Gastroesophageal sphincter (tissue), 4 donors: ENCODE measurements at regions not wholly inside any gene's neighbourhood (a gene's known extent, or its start where the extent isn't known, plus 50 kb on each side); places are given as distances from the start of the nearest gene placed in this dataset.

Source experiments
- ATAC-seq: fragments of 150-250 bp; one replicate; pipeline ENCODE4 v1.9.1; 2016; ENCODE audit warnings: mild to moderate bottlenecking, moderate library complexity
- H3K27ac ChIP-seq, 4 donors: fragments of 200-600 bp; sonication (generic) in 3 of 4; 1 replicate in 3 of 4; 2 replicates in 1 of 4; pipeline ENCODE4 v1.5.1; 2016 to 2019
- H3K27me3 ChIP-seq: fragments of 200-600 bp; sonication (generic); one replicate; pipeline ENCODE4 v1.5.1; 2019
- H3K36me3 ChIP-seq, 2 donors: fragments of 200-600 bp; sonication (generic); one replicate each; pipeline ENCODE4 v1.5.1; 2019; ENCODE audit warnings: control low read depth in 1 of 2
- H3K4me1 ChIP-seq, 3 donors: fragments of 200-600 bp; sonication (generic); 1 replicate in 2 of 3; 2 replicates in 1 of 3; pipeline ENCODE4 v1.5.1; 2016 to 2019; ENCODE audit warnings: control low read depth in 2 of 3
- H3K4me3 ChIP-seq, 2 donors: fragments of 200-600 bp; sonication (generic); one replicate each; pipeline ENCODE4 v1.5.1; 2019; ENCODE audit warnings: mild to moderate bottlenecking in 1 of 2, moderate library complexity in 1 of 2
- H3K9me3 ChIP-seq, 3 donors: fragments of 200-600 bp; sonication (generic); one replicate each; pipeline ENCODE4 v1.5.1; 2017 to 2019; ENCODE audit warnings: control low read depth in 2 of 3
- EP300 ChIP-seq: sonication (generic); formaldehyde crosslinking; IDR thresholded peaks from one replicate; pipeline ENCODE4 v1.6.1; 2017; ENCODE audit warnings: antibody characterized with exemption, mild to moderate bottlenecking
- POLR2A ChIP-seq, 2 donors: fragments of 450-650 bp; IDR thresholded peaks; one replicate each; pipeline ENCODE4 v1.6.1; 2017; ENCODE audit warnings: antibody characterized with exemption in 2 of 2, mild to moderate bottlenecking in 2 of 2, moderate library complexity in 1 of 2
- POLR2AphosphoS5 ChIP-seq: sonication (generic); formaldehyde crosslinking; IDR thresholded peaks from one replicate; pipeline ENCODE4 v1.6.1; 2017; ENCODE audit warnings: antibody characterized with exemption
- WGBS, 2 donors: methylation state at CpG; one replicate each; pipeline ENCODE4 v1.1.5; 2018; ENCODE audit warnings: low coverage in 1 of 2; 5-methylcytosine and 5-hydroxymethylcytosine counted together
- TF ChIP-seq, protein P1 (sequence below), 4 experiments: fragments of 200-600 bp in 2 of 4; fragments of 450-650 bp in 2 of 4; sonication (generic) in 1 of 4; IDR thresholded peaks; one replicate each; pipeline ENCODE4 v1.5.1; 2017 to 2019; ENCODE audit warnings: antibody characterized with exemption in 4 of 4, mild to moderate bottlenecking in 2 of 4, moderate library complexity in 2 of 4

DNA sequence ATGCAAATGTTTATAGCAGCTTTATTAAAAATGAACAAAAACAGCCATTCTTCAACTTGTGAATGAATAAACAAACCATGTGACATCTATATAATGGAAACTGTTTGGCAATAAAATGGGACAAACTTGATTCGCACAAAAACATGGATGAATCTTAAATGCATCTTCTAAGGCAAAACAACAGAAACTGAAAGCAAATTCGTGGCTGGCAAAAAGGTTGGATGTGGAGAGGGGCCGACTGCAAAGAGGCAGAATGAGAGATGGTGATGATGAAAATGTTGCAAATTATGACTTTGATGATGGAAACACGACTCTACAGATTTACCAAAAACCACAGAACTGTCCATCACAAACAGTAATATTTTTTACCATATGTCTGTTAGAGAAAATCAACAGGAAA, 327.0 kb upstream of the NR5A2 start:
- 81 to 83% methylated on average over 3 to 4 of the region's 4 CpGs for WGBS, 2 donors
- Histone ChIP-seq H3K4me3 (no peak overlapping the region), H3K27me3 (no peaks in the 10 kb centered on the region), H3K4me1 (no peaks in the 10 kb centered on the region), H3K36me3 (no peaks in the 10 kb centered on the region), H3K27ac (no peak overlapping the region), H3K9me3 (no peaks in the 10 kb centered on the region)
- ATAC-seq = no peak
- TF ChIP-seq POLR2A (IDR thresholded peaks at IDR 0.05) (no peak), EP300 (no peak)
- TF ChIP-seq, protein P1, sequence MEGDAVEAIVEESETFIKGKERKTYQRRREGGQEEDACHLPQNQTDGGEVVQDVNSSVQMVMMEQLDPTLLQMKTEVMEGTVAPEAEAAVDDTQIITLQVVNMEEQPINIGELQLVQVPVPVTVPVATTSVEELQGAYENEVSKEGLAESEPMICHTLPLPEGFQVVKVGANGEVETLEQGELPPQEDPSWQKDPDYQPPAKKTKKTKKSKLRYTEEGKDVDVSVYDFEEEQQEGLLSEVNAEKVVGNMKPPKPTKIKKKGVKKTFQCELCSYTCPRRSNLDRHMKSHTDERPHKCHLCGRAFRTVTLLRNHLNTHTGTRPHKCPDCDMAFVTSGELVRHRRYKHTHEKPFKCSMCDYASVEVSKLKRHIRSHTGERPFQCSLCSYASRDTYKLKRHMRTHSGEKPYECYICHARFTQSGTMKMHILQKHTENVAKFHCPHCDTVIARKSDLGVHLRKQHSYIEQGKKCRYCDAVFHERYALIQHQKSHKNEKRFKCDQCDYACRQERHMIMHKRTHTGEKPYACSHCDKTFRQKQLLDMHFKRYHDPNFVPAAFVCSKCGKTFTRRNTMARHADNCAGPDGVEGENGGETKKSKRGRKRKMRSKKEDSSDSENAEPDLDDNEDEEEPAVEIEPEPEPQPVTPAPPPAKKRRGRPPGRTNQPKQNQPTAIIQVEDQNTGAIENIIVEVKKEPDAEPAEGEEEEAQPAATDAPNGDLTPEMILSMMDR (IDR thresholded peaks at IDR 0.05) = no peak

DNA sequence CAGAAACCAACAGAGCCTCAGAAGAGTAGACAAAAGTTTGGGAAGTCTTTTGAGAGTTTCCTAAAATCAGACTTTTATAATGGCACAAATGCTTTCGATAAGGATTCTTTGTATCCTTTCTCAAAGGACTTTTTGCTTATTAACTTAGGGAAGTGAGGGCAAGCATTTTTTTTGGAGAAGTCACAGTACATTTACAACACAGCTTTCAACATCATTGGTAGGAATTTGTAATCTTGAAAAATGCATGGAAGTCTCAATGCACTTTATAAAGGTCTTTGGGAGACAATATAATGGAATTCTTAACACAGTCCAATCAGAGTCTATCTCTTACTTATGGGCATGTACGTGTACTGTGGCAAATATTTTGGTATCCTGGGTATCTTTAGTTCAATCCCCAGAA, 325.8 kb upstream of the NR5A2 start:
- Histone ChIP-seq H3K27me3 (no peaks in the 10 kb centered on the region), H3K4me1 (no peaks in the 10 kb centered on the region), H3K9me3 (no peaks in the 10 kb centered on the region), H3K27ac (no peak overlapping the region), H3K36me3 (no peaks in the 10 kb centered on the region), H3K4me3 (no peak overlapping the region)
- TF ChIP-seq EP300 = no peak
- TF ChIP-seq POLR2A (IDR thresholded peaks at IDR 0.05) = no peak
- no peak for TF ChIP-seq POLR2AphosphoS5
- TF ChIP-seq, protein P1 (IDR thresholded peaks at IDR 0.05) = no peak
- WGBS, 2 donors = 67 to 83% methylated on average over 2 of the region's 2 CpGs
- no peak for ATAC-seq

- no peaks in the 10 kb centered on the region for H3K4me1 ChIP-seq
- H3K9me3 ChIP-seq = no peaks in the 10 kb centered on the region
- no peaks in the 10 kb centered on the region for H3K36me3 ChIP-seq
- no peak overlapping the region for H3K4me3 ChIP-seq
- H3K27me3 ChIP-seq = no peaks in the 10 kb centered on the region
- no peak for ATAC-seq
- TF ChIP-seq, protein P1 (IDR thresholded peaks at IDR 0.05) = no peak
- TF ChIP-seq EP300 (no peak), POLR2A (IDR thresholded peaks at IDR 0.05) (no peak), POLR2AphosphoS5 (no peak)
- no peak overlapping the region for H3K27ac ChIP-seq
These were observed 323.3 kb upstream of the NR5A2 start for GRCh38 chr1:199704231-199704630.

DNA sequence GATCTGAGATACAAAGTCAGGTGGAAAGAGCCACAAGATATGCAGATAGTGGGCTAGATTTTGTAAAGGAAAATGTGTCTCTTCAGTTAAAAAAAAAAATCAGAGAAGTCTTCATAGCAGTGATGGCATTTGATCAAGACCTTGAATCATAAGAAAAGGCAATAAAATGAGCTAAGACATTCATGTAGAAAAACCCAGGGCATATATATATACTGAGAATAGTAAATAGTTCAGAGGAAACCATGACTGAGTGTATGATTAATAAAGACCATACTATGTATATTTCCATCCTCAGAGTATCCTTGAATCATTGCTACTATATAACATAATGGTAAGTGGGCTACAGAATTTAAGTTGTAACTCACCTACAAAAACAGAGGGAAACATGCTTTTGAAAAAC, 321.7 kb upstream of the NR5A2 start:
- Histone ChIP-seq H3K4me3 (no peak overlapping the region), H3K9me3 (peaks cover 0 to 6% (median 0%) of the 10 kb centered on the region in 3 donors), H3K27ac (no peak overlapping the region), H3K36me3 (no peaks in the 10 kb centered on the region), H3K4me1 (no peaks in the 10 kb centered on the region), H3K27me3 (no peaks in the 10 kb centered on the region)
- TF ChIP-seq POLR2AphosphoS5 = no peak
- TF ChIP-seq, protein P1 (IDR thresholded peaks at IDR 0.05) = no peak
- TF ChIP-seq EP300 = no peak
- no peak for TF ChIP-seq POLR2A (IDR thresholded peaks at IDR 0.05)
- no peak for ATAC-seq

DNA sequence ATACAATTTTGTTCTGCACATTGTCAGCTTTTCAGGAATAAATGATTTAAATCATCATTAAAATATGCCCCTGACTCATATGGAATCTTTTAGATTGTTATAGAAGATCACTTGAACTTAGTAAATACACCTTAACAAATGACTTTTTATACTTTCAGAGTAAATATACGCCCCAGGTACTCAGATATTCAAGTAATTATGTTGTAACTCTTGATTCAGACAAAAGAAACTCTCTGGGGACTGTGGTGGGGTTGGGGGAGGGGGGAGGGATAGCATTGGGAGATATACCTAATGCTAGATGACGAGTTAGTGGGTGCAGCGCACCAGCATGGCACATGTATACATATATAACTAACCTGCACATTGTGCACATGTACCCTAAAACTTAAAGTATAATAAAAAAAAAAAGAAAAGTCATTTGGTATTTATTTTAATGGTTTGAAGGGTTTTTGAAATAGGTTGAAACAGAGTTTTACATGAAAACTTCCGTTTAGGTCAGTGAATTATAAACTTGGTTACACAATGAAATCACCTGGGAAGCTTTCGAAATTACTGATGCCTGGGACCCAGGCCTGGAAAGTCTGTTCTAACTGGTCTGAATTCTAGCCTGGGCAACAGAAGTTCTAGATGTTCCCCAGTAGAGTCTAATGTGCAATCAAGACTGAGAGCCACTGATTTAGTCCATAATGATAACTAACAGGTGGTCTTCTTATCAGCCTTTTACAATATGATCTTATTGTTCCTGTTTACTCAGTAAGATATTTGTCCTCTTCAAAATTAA, 320.5 kb upstream of the NR5A2 start:
- Histone ChIP-seq H3K9me3 (peaks cover 0 to 18% (median 0%) of the 10 kb centered on the region in 3 donors), H3K36me3 (no peaks in the 10 kb centered on the region), H3K27ac (no peak overlapping the region), H3K4me3 (no peak overlapping the region), H3K4me1 (no peaks in the 10 kb centered on the region), H3K27me3 (no peaks in the 10 kb centered on the region)
- TF ChIP-seq, protein P1 (IDR thresholded peaks at IDR 0.05) = no peak
- no peak for TF ChIP-seq EP300
- TF ChIP-seq POLR2AphosphoS5 = no peak
- TF ChIP-seq POLR2A (IDR thresholded peaks at IDR 0.05) = no peak
- 74 to 81% methylated on average over 3 to 4 of the region's 5 CpGs for WGBS, 2 donors
- no peak for ATAC-seq
